Body of pancreas (tissue), 4 donors: ENCODE measurements at regions not wholly inside any gene's neighbourhood (a gene's known extent, or its start where the extent isn't known, plus 50 kb on each side); places are given as distances from the start of the nearest gene placed in this dataset.

ENCODE experiments used
- ATAC-seq: fragments of 150-250 bp; one replicate; pipeline ENCODE4 v1.9.1; 2016
- DNase-seq, 4 donors: peaks; one replicate each; pipeline ENCODE4 v3.0.0-alpha.2; 2019
- H3K27ac ChIP-seq, 4 donors: fragments of 200-600 bp; sonication (generic); 1 replicate in 3 of 4; 2 replicates in 1 of 4; pipeline versions ENCODE4 v1.5.1 to v1.6.1; 2016 to 2019; ENCODE audit warnings: mild to moderate bottlenecking in 1 of 4, mixed read lengths in 1 of 4, moderate library complexity in 1 of 4
- H3K27me3 ChIP-seq, 2 donors: fragments of 200-600 bp; sonication (generic); one replicate each; pipeline ENCODE4 v1.6.0; 2016; ENCODE audit warnings: mild to moderate bottlenecking in 1 of 2
- H3K36me3 ChIP-seq, 2 donors: fragments of 200-600 bp; sonication (generic); replicated peaks in 1 of 2; 2 replicates each; pipeline ENCODE4 v1.5.1; 2016; ENCODE audit warnings: low read depth in 2 of 2; ENCODE audit not compliant: insufficient read depth in 1 of 2
- H3K4me1 ChIP-seq: fragments of 200-600 bp; sonication (generic); one replicate; pipeline ENCODE4 v1.6.0; 2016
- H3K4me3 ChIP-seq, 2 donors: fragments of 200-600 bp; sonication (generic); 1 replicate in 1 of 2; 2 replicates in 1 of 2; pipeline ENCODE4 v1.5.1; 2016 to 2019
- H3K9me3 ChIP-seq, 3 donors: fragments of 200-600 bp; sonication (generic); 1 replicate in 2 of 3; 2 replicates in 1 of 3; pipeline ENCODE4 v1.5.1; 2016
- POLR2A ChIP-seq, 3 donors: fragments of 450-650 bp; IDR thresholded peaks; one replicate each; pipeline ENCODE4 v1.6.1; 2016; ENCODE audit warnings: antibody characterized with exemption in 3 of 3, mild to moderate bottlenecking in 2 of 3
- WGBS, 2 donors: methylation state at CpG; one replicate each; pipeline ENCODE4 v1.1.5; 2017; 5-methylcytosine and 5-hydroxymethylcytosine counted together
- intact Hi-C: fragments of 100-400 bp; cut with DNase I; formaldehyde crosslinking; loops from one replicate; pipeline ENCODE4 v1.15.1; 2023
- TF ChIP-seq, protein P1 (sequence below), 7 experiments: fragments of 450-650 bp in 4 of 7; fragments of 200-600 bp in 3 of 7; sonication (generic) in 3 of 7; IDR thresholded peaks; one replicate each; pipeline ENCODE4 v1.5.1; 2016 to 2019; ENCODE audit warnings: antibody characterized with exemption in 7 of 7

DNA sequence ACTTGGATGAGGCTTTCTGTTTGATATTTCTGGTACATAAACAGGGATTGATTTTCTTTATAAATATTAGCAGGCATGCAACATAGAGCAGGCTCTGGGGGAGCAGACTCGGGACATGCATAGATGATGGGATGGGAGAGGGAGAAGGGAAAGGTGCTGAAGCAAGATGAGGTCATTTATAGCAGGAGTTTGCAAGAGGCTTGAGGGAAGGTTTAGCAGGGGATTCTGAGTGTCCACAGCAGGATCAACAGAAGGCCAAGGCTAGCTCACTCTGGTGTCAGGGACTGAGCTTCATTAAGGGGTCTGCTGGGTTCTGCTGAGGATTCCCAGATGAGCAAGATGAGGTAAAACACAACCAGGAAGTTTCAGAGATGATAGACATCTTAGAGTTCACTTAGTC lies 309.1 kb upstream of the CELF4 start:
- H3K27me3 ChIP-seq: no peaks in the 10 kb centered on the region
- H3K27ac ChIP-seq: no peak overlapping the region
- no peak overlapping the region for H3K4me3 ChIP-seq
- intact Hi-C loops: no loop called here
- TF ChIP-seq, protein P1, sequence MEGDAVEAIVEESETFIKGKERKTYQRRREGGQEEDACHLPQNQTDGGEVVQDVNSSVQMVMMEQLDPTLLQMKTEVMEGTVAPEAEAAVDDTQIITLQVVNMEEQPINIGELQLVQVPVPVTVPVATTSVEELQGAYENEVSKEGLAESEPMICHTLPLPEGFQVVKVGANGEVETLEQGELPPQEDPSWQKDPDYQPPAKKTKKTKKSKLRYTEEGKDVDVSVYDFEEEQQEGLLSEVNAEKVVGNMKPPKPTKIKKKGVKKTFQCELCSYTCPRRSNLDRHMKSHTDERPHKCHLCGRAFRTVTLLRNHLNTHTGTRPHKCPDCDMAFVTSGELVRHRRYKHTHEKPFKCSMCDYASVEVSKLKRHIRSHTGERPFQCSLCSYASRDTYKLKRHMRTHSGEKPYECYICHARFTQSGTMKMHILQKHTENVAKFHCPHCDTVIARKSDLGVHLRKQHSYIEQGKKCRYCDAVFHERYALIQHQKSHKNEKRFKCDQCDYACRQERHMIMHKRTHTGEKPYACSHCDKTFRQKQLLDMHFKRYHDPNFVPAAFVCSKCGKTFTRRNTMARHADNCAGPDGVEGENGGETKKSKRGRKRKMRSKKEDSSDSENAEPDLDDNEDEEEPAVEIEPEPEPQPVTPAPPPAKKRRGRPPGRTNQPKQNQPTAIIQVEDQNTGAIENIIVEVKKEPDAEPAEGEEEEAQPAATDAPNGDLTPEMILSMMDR (IDR thresholded peaks at IDR 0.05): no peak
- TF ChIP-seq POLR2A (IDR thresholded peaks at IDR 0.05): no peak
- no peaks in the 10 kb centered on the region for H3K9me3 ChIP-seq
- H3K4me1 ChIP-seq: no peaks in the 10 kb centered on the region
- ATAC-seq: no peak
- no peaks in the 10 kb centered on the region for H3K36me3 ChIP-seq
- DNase-seq: no peak
- WGBS, 2 donors: 62 to 68% methylated on average over 1 of the region's 1 CpG

DNA sequence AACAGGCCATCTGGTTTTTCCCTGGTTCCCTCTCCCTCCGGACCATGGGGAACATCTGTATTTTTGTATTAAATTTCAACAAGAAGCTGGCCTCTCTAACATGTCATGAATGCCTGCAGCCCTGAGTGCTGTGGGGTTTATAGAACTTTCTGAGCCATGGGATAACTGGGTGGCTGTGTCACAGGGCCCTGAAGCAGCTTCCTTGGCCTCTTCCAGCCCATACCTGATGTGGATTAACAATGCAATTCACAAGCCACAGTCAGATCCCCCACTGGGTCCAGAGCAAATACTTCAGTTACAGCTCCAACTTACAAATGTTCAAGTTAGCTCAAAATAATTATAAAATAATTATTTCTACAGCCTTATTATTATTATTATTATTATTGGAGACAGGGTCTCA lies 307.8 kb upstream of the CELF4 start:
- Histone ChIP-seq H3K27ac (no peak overlapping the region), H3K4me1 (no peaks in the 10 kb centered on the region), H3K27me3 (no peaks in the 10 kb centered on the region), H3K36me3 (no peaks in the 10 kb centered on the region), H3K9me3 (no peaks in the 10 kb centered on the region), H3K4me3 (no peak overlapping the region)
- intact Hi-C loops: no loop called here
- DNase-seq (no peak), ATAC-seq (no peak)
- 56 to 75% methylated on average over 1 of the region's 1 CpG for WGBS, 2 donors
- TF ChIP-seq, protein P1 (IDR thresholded peaks at IDR 0.05): no peak
- TF ChIP-seq POLR2A (IDR thresholded peaks at IDR 0.05): no peak

DNA sequence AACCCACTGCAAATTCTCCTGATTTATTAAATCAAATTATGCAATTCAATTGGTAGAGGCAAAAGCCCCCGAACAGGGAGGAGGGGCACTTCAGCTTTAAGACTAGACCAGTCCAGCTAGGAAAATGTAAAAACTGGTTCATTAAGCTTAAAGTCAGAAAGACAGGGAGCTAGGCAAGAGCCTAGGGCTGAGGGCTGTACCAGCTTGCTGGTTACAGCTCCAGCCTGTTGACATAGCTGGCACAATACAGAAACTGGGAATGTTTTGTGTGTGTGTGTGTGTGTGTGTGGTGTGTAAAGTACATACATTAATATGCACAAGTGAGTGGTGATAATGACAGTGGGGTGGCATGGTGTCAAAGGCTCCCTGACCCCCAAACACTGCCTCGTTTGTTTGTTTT lies 307.0 kb upstream of the CELF4 start:
- TF ChIP-seq, protein P1 (IDR thresholded peaks at IDR 0.05): no peak
- TF ChIP-seq POLR2A (IDR thresholded peaks at IDR 0.05): no peak
- H3K4me1 ChIP-seq: no peaks in the 10 kb centered on the region
- H3K9me3 ChIP-seq: no peaks in the 10 kb centered on the region
- no peak overlapping the region for H3K4me3 ChIP-seq
- 46 to 51% methylated on average over 2 of the region's 2 CpGs for WGBS, 2 donors
- H3K27me3 ChIP-seq: no peaks in the 10 kb centered on the region
- no peaks in the 10 kb centered on the region for H3K36me3 ChIP-seq
- no peak for ATAC-seq
- no peak overlapping the region for H3K27ac ChIP-seq
- intact Hi-C loops: no loop called here
- DNase-seq: no peak

DNA sequence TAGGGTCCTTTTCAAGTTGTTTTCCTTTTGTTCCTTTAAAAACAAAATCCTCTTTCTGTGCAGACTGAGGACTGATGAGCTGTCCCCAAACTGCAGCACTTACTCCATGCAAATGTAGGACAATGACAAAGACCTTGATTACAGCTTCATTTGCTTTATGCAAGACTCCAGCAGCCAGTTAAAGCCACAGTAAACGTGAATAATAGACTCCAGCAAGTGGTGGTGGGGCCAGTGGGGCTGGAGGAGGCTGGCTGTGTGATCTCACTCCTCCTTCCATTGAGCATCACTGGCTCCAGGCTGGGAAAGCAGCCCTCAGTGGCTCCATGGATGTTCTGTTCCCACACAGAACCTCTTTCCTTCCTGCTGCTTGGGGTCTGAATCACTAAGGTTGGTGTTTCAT lies 306.0 kb upstream of the CELF4 start:
- Histone ChIP-seq H3K4me1 (no peaks in the 10 kb centered on the region), H3K36me3 (no peaks in the 10 kb centered on the region), H3K4me3 (no peak overlapping the region), H3K9me3 (no peaks in the 10 kb centered on the region), H3K27ac (no peak overlapping the region), H3K27me3 (no peaks in the 10 kb centered on the region)
- TF ChIP-seq, protein P1 (IDR thresholded peaks at IDR 0.05): no peak
- no peak for TF ChIP-seq POLR2A (IDR thresholded peaks at IDR 0.05)
- DNase-seq (no peak), ATAC-seq (no peak)
- intact Hi-C loops: no loop called here
- 22 to 36% methylated on average over 1 of the region's 1 CpG for WGBS, 2 donors

DNA sequence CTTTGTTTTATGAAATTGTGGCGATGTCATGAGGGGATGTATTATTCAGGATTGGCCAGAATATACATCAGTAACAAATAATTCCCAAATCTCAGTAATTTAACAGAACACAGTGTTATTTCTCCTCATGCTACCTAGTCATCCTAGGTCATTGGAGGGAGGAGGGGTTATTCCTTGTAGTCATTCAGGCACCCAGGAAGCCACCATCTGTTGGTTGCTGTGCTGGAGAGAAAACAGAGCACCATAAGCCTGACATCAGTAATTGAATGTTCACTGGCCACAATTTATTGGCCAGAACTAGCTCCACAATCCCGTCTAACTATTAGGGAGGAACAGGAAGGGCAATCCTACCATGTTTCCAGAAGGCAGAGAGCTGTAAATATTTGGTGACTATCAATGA lies 303.5 kb upstream of the CELF4 start:
- Histone ChIP-seq H3K4me3 (no peak overlapping the region), H3K4me1 (no peaks in the 10 kb centered on the region), H3K27me3 (no peaks in the 10 kb centered on the region), H3K36me3 (no peaks in the 10 kb centered on the region), H3K9me3 (no peaks in the 10 kb centered on the region), H3K27ac (no peak overlapping the region)
- intact Hi-C loops: no loop called here
- no peak for DNase-seq
- ATAC-seq: no peak
- 36 to 38% methylated on average over 2 of the region's 2 CpGs for WGBS, 2 donors
- no peak for TF ChIP-seq POLR2A (IDR thresholded peaks at IDR 0.05)
- TF ChIP-seq, protein P1 (IDR thresholded peaks at IDR 0.05): no peak
